ENCODE measurements at regions not wholly inside any gene's neighbourhood (a gene's known extent, or its start where the extent isn't known, plus 50 kb on each side); places are given as distances from the start of the nearest gene placed in this dataset.
"Not testable (repeated sequence)": the region's sequence is repeated elsewhere in the genome, so short reads cannot be mapped to it uniquely, and the experiment has no call there.

DNA sequence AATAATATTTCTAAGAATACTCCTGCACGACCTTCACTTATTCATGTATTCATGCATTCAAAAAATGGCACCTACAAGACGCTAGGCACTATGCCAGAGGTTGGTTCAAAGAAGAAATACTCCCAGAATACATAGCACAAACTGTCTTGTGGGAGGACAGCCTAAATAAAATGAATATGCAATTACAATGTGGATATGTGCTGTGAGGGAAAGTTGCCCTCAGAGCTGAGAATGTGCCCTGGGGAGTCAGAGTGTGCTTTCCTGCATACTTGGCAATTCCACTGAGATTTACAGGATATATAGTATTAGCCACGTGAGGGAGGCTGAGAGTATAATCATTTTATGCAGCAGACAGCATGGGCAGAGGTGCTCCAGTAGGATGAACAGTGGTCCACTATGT lies 872.9 kb downstream of the GRID1 start:
- Mint-ChIP-seq H3K4me3 (no peak overlapping the region), H3K27ac (no peak overlapping the region), H3K4me1 (ENCODE audit: low read depth) (peaks cover 8% of the 10 kb centered on the region), H3K36me3 (ENCODE audit: low read depth) (no peaks in the 10 kb centered on the region), H3K27me3 (ENCODE audit: low read depth) (peaks cover 1% of the 10 kb centered on the region), H3K9me3 (no peaks in the 10 kb centered on the region)
- DNase-seq (ENCODE audit: low spot score) = no peak

DNA sequence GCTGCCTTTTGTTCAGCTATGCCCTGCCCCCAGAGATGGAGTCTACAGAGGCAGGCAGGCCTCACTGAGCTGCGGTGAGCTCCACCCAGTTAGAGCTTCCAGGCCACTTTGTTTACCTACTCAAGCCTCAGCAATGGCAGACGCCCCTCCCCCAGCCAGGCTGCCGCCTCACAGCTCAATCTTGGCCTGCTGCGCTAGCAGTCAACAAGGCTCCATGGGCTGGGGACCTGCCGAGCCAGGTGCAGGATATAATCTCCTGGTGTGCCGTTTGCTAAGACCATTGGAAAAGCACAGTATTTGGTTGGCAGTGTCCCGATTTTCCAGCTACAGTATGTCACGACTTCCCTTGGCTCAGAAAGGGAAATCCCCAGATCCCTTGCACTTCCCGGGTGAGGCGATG lies 862.0 kb downstream of the GRID1 start:
- not testable (repeated sequence) for H3K4me1 Mint-ChIP-seq (ENCODE audit: low read depth); H3K36me3 Mint-ChIP-seq (ENCODE audit: low read depth); DNase-seq (ENCODE audit: low spot score); H3K27me3 Mint-ChIP-seq (ENCODE audit: low read depth); H3K4me3 Mint-ChIP-seq; H3K27ac Mint-ChIP-seq
- peaks cover 18% of the 10 kb centered on the region for H3K9me3 Mint-ChIP-seq

DNA sequence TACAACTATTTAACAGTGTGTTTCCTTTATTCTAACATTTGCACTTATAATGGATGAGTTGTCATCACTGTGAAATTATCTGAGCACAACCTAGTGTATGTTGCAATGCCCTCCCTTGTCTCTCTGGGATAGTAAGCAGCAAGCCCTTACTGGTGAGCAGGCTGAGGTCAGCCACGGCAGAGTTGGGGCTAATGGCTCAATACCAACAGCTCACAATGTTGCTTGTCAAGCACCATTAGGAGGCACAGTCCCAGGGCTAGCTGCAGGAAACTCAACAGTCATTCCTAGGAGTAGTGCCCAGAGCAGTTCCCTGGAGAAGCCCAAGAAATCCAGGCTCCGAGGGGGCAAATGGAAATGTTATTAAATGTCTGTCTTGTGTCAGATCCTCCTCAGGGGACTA lies 858.4 kb downstream of the GRID1 start:
- DNase-seq (ENCODE audit: low spot score) = no peak
- Mint-ChIP-seq H3K36me3 (ENCODE audit: low read depth) (no peaks in the 10 kb centered on the region), H3K4me1 (ENCODE audit: low read depth) (no peaks in the 10 kb centered on the region), H3K27me3 (ENCODE audit: low read depth) (no peaks in the 10 kb centered on the region), H3K4me3 (no peak overlapping the region), H3K27ac (no peak overlapping the region), H3K9me3 (peaks cover 4% of the 10 kb centered on the region)

DNA sequence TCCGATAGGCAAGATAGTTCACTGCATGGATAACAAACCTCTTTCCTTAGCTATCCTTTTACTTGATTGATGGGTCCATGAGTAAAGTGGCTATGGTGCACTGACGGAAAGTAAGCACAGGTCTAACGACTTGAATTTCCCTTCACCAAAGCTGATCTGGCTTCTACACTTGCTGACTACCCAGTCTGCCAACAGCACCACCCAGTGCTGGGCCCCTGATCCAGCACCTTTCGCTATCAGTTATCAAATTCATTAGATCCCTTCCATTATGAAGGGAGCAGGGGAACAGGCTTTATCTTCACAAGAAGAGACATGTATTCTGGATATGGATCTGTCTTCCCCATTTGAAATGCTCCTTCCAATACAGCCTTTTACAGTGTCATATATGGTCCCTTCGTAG lies 855.9 kb downstream of the GRID1 start:
- no peaks in the 10 kb centered on the region for H3K36me3 Mint-ChIP-seq (ENCODE audit: low read depth)
- DNase-seq (ENCODE audit: low spot score) = no peak
- H3K27me3 Mint-ChIP-seq (ENCODE audit: low read depth) = no peaks in the 10 kb centered on the region
- H3K4me3 Mint-ChIP-seq = no peak overlapping the region
- no peaks in the 10 kb centered on the region for H3K9me3 Mint-ChIP-seq
- H3K27ac Mint-ChIP-seq = no peak overlapping the region
- H3K4me1 Mint-ChIP-seq (ENCODE audit: low read depth) = no peaks in the 10 kb centered on the region

DNA sequence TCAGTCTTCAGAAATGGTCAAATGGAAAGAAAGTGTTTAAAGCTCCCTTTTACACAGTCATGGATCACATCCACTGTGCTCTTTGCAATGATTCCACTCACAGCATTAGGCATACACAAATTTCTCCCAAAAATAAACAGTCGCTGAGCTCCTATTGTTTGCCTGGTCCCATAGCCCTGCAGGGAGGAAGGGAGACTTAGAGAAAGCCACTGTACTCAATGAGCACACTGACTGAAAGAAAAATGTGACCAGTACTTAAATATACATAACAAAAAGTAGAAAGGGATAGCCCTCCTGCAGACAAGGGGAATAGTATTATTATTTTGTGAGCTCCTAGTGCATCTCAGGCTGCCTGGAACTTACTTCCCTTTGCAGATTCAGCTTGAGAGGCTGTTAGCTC lies 853.2 kb downstream of the GRID1 start:
- no peak overlapping the region for H3K4me3 Mint-ChIP-seq
- no peak for DNase-seq (ENCODE audit: low spot score)
- H3K4me1 Mint-ChIP-seq (ENCODE audit: low read depth) = no peaks in the 10 kb centered on the region
- no peaks in the 10 kb centered on the region for H3K9me3 Mint-ChIP-seq
- H3K27me3 Mint-ChIP-seq (ENCODE audit: low read depth) = no peaks in the 10 kb centered on the region
- no peaks in the 10 kb centered on the region for H3K36me3 Mint-ChIP-seq (ENCODE audit: low read depth)
- H3K27ac Mint-ChIP-seq = no peak overlapping the region

DNA sequence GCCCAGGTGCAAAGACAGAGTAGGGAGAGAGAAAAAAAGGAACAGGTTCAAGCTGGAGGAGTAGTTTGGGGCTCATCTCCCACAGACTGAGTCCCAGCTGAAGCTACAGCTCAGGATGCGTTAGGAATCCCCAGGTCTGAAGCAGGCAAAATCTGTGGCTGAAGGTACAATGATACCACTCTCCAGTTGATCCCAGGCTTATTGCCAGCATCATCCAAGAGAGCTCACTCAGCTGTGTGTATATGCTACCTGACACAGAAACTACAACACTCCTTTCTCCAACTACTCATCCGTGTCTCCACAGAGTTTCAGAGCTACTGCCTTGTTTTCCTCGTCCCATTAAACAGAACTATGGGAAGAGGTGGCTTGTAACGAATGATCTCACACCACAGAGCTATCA lies 851.3 kb downstream of the GRID1 start:
- no peaks in the 10 kb centered on the region for H3K36me3 Mint-ChIP-seq (ENCODE audit: low read depth)
- H3K4me3 Mint-ChIP-seq = no peak overlapping the region
- no peak for DNase-seq (ENCODE audit: low spot score)
- no peaks in the 10 kb centered on the region for H3K27me3 Mint-ChIP-seq (ENCODE audit: low read depth)
- H3K4me1 Mint-ChIP-seq (ENCODE audit: low read depth) = no peaks in the 10 kb centered on the region
- H3K27ac Mint-ChIP-seq = no peak overlapping the region
- H3K9me3 Mint-ChIP-seq = no peaks in the 10 kb centered on the region

DNA sequence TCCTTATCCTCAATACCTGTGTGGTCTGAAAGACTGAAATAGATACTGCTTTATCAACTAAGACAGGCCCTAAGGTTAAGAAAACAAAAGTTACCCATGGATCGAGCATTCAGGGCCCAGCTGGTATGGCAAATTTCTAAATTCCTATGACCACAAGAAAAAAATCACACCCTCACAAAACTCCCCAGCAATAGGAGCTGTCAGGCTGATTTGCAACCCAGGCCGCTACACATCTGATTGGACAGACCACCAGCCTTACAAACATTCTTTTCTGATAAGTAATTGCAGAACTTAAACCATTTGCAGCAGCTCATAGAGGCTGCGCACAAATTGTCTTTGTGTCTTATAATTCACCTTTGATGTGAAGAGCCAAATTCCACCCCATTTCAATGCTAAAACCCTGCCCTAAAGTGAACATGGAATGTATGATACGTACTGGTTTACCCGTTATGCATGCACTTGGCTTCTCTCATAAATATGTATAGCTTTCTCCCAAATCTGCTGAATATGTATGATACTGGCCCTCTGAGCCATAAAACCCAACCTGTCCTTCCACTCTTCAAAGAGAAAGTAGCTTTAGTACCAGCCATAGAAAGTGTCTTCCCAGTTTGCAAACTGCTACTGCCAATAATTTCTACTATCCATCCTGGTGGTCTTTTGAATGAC lies 842.5 kb downstream of the GRID1 start:
- Mint-ChIP-seq H3K9me3 (peaks cover 7% of the 10 kb centered on the region), H3K36me3 (ENCODE audit: low read depth) (no peaks in the 10 kb centered on the region), H3K4me1 (ENCODE audit: low read depth) (no peaks in the 10 kb centered on the region), H3K4me3 (no peak overlapping the region), H3K27ac (no peak overlapping the region), H3K27me3 (ENCODE audit: low read depth) (no peaks in the 10 kb centered on the region)
- no peak for DNase-seq (ENCODE audit: low spot score)

DNA sequence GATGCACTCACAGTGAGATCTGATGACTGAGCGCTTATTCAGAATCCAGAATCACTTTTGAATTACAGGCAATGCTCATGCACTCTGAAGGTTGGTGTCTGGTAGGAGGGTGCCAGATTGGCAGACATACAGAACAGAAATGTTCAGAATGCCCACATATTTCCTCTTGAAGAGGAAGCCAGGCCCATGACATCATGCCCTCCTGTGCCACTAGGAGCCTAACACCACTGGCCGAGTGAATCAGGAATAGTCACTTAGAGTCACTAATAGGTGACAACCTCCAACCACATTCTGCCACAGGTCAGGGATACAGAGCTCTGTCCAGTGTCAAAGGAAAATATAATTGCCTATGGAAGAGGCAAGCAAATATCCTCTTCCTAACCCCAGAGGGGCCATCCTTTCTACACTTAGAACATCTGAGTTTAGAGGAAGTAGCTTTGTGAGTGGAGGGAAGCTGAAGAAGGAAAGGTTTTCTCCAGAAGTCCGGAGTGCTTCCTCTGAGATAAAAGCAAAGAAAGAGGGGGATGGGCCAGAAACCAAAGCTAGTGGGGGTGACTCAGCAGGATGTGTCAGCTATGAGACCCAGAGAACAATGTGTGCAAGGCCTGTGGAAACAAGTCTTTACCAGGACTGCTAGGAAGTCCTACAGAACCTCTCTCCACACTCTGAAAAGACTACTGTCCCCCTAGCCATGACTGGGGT lies 838.8 kb downstream of the GRID1 start:
- H3K4me3 Mint-ChIP-seq = no peak overlapping the region
- peaks cover 7% of the 10 kb centered on the region for H3K9me3 Mint-ChIP-seq
- DNase-seq (ENCODE audit: low spot score) = no peak
- no peaks in the 10 kb centered on the region for H3K36me3 Mint-ChIP-seq (ENCODE audit: low read depth)
- no peaks in the 10 kb centered on the region for H3K27me3 Mint-ChIP-seq (ENCODE audit: low read depth)
- no peak overlapping the region for H3K27ac Mint-ChIP-seq
- no peaks in the 10 kb centered on the region for H3K4me1 Mint-ChIP-seq (ENCODE audit: low read depth)

DNA sequence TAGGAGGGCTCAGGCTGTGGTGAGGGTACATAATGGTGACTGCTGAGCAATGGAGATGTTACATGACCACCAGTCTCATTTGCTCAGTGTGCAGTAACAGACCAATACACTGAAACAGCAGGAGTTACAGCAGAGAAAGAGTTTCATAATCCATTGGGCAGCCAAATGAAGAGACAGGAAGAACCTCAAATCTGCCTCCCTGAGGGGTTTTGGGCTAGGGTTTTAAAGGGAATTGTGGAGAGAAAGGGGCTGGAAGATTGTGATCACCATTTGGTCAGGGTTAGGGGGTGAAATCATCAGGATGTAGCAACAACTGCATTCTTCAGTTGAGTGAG lies 838.3 kb downstream of the GRID1 start:
- Mint-ChIP-seq H3K27me3 (ENCODE audit: low read depth) (no peaks in the 10 kb centered on the region), H3K4me3 (no peak overlapping the region), H3K27ac (no peak overlapping the region), H3K36me3 (ENCODE audit: low read depth) (no peaks in the 10 kb centered on the region), H3K4me1 (ENCODE audit: low read depth) (no peaks in the 10 kb centered on the region), H3K9me3 (peaks cover 7% of the 10 kb centered on the region)
- DNase-seq (ENCODE audit: low spot score) = no peak

DNA sequence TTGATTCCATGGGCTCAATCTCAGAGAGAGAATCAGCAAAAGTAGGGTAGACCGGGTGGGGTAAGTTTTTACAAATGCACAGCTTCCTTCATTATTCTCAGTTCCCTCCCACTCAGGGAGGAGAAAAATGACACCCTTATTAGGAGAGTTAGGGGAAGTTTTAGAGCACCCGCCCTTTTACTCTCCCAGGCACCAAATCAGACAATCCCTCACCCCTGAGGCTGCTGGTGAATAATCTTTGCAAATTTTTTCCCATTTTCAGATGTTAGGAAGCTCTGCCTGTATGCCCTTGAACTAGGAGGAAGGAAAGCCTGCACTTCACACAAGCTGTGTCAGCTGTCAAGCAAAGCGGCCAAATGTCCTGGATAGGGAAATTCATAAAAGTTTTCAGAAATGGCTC lies 834.9 kb downstream of the GRID1 start:
- no peak overlapping the region for H3K27ac Mint-ChIP-seq
- peaks cover 7% of the 10 kb centered on the region for H3K9me3 Mint-ChIP-seq
- DNase-seq (ENCODE audit: low spot score) = no peak
- no peaks in the 10 kb centered on the region for H3K27me3 Mint-ChIP-seq (ENCODE audit: low read depth)
- H3K4me1 Mint-ChIP-seq (ENCODE audit: low read depth) = no peaks in the 10 kb centered on the region
- no peak overlapping the region for H3K4me3 Mint-ChIP-seq
- H3K36me3 Mint-ChIP-seq (ENCODE audit: low read depth) = no peaks in the 10 kb centered on the region

DNA sequence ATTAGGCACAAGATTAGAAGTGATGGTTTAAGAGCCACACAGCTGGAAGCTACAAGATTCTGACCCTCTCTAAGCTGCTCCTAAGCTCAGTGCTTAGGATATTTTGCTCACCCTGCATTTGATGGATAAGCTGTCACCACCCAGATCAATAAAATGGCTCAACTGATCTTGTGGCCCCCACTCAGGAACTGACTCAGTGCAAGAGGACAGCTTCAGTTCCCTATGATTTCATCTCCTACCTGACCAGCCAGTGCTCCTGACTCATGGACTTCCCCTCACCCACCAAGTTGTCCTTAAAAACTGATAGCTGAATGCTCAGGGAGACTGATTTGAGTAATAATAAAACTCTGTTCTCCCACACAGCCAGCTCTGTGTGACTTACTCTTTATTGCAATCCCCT lies 833.8 kb downstream of the GRID1 start:
- Mint-ChIP-seq H3K36me3 (ENCODE audit: low read depth) (no peaks in the 10 kb centered on the region), H3K27me3 (ENCODE audit: low read depth) (no peaks in the 10 kb centered on the region), H3K4me1 (ENCODE audit: low read depth) (no peaks in the 10 kb centered on the region), H3K9me3 (peaks cover 7% of the 10 kb centered on the region), H3K27ac (no peak overlapping the region), H3K4me3 (no peak overlapping the region)
- no peak for DNase-seq (ENCODE audit: low spot score)

DNA sequence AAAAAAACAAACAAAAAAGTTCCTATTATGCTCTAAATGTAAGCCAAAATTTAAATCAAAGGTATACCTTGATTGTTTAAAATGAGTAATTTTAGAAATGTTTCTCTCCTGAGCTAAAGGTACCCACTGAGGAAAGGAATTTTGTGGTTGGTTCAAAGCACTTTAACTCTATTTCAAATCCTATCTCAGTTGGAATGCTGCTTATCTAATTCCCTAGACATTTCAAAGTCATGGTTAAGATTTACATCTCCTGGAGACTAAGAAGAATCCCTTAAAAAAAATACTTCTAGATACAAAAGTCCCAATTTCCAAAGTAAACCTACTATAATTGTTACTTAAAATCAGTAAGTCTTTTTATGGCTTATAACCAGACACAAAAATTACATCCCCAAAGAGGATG lies 830.7 kb downstream of the GRID1 start:
- H3K27me3 Mint-ChIP-seq (ENCODE audit: low read depth) = no peaks in the 10 kb centered on the region
- H3K36me3 Mint-ChIP-seq (ENCODE audit: low read depth) = no peaks in the 10 kb centered on the region
- no peak overlapping the region for H3K4me3 Mint-ChIP-seq
- no peak for DNase-seq (ENCODE audit: low spot score)
- no peaks in the 10 kb centered on the region for H3K9me3 Mint-ChIP-seq
- no peak overlapping the region for H3K27ac Mint-ChIP-seq
- no peaks in the 10 kb centered on the region for H3K4me1 Mint-ChIP-seq (ENCODE audit: low read depth)

DNA sequence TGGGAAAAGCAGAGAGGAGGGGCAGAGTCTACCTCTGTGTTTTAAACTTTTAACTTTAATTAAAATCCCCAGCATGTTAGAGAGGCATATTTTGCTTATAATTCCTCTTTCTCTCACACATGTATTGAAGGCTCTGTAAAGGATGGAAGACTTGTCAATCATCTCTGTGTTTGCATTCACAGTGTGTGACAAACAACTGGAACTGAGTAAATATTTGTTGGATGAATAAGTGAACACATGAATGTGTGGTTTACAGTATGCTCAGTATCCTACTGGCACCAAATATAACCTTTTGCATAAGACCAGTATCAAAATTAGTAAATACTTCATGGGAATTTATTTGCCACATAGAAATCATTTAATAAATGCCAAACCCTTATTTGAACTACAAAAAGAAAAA lies 829.0 kb downstream of the GRID1 start:
- H3K9me3 Mint-ChIP-seq = no peaks in the 10 kb centered on the region
- no peak overlapping the region for H3K27ac Mint-ChIP-seq
- no peaks in the 10 kb centered on the region for H3K36me3 Mint-ChIP-seq (ENCODE audit: low read depth)
- no peaks in the 10 kb centered on the region for H3K4me1 Mint-ChIP-seq (ENCODE audit: low read depth)
- H3K27me3 Mint-ChIP-seq (ENCODE audit: low read depth) = no peaks in the 10 kb centered on the region
- H3K4me3 Mint-ChIP-seq = no peak overlapping the region
- DNase-seq (ENCODE audit: low spot score) = no peak

DNA sequence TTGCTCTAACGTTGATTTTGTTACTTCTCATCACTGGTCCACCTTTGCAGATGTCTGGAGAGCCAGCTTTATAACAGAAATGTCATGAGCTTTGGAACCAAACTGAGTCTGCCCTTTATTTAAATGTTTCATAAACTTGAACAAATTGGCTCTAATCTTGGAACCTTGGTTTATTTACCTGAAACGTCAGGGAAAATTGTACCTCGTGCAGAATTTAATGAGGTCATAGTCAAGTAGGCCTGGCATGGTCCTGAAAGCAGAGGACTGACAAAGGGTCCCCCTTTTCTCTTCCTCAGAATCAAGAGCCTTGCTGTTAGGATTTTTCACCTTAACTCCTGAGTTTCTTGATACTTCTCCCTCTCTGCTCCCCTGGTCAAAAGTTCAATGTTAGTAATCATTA lies 828.0 kb downstream of the GRID1 start:
- no peaks in the 10 kb centered on the region for H3K36me3 Mint-ChIP-seq (ENCODE audit: low read depth)
- H3K4me3 Mint-ChIP-seq = no peak overlapping the region
- H3K9me3 Mint-ChIP-seq = no peaks in the 10 kb centered on the region
- no peak for DNase-seq (ENCODE audit: low spot score)
- no peak overlapping the region for H3K27ac Mint-ChIP-seq
- no peaks in the 10 kb centered on the region for H3K27me3 Mint-ChIP-seq (ENCODE audit: low read depth)
- no peaks in the 10 kb centered on the region for H3K4me1 Mint-ChIP-seq (ENCODE audit: low read depth)

DNA sequence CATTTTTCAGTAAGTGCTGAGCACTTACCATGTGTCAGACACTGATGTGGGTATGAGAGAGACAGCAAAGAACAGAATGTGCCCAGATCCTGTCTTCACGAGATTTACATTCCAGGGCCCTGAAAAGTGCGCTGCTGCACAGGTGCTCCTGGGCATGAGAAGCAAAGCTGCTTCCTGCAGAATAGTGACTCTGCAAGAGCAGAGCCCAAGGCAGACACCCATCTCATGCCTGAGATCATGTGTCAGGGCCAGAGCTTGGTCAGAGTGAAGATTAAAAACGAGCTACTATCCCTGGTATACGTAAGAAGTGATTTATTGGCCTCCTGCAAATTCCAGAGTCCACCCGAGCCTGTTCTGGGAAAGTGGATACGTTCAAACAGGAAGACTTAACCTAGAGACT lies 824.4 kb downstream of the GRID1 start:
- no peak for DNase-seq (ENCODE audit: low spot score)
- Mint-ChIP-seq H3K4me1 (ENCODE audit: low read depth) (no peaks in the 10 kb centered on the region), H3K4me3 (no peak overlapping the region), H3K36me3 (ENCODE audit: low read depth) (no peaks in the 10 kb centered on the region), H3K9me3 (no peaks in the 10 kb centered on the region), H3K27ac (no peak overlapping the region), H3K27me3 (ENCODE audit: low read depth) (no peaks in the 10 kb centered on the region)
